ENCODE measurements at regions not wholly inside any gene's neighbourhood (a gene's known extent, or its start where the extent isn't known, plus 50 kb on each side); places are given as distances from the start of the nearest gene placed in this dataset.

GRCh38 chr3:139281522-139282196 is 62.2 kb upstream of the MRPS22 start:
- DNase-seq (ENCODE audit: low spot score in 2 of 2) = no peak
- no peak for TF ChIP-seq CTCF (IDR thresholded peaks at IDR 0.05)
- Histone ChIP-seq H3K4me1 (no peaks in the 10 kb centered on the region), H3K9me3 (peaks cover 0 to 7% of the 10 kb centered on the region in 2 donors), H3K36me3 (no peaks in the 10 kb centered on the region), H3K27ac (no peak overlapping the region), H3K27me3 (no peaks in the 10 kb centered on the region), H3K4me3 (no peak overlapping the region)
- intact Hi-C loops (cut with DNase I) = no loop called here

GRCh38 chr3:139283301-139283700 is 60.5 kb upstream of the MRPS22 start:
- Histone ChIP-seq H3K4me1 (no peaks in the 10 kb centered on the region), H3K27ac (no peak overlapping the region), H3K36me3 (no peaks in the 10 kb centered on the region), H3K27me3 (no peaks in the 10 kb centered on the region), H3K9me3 (no peaks in the 10 kb centered on the region), H3K4me3 (no peak overlapping the region)
- TF ChIP-seq CTCF (IDR thresholded peaks at IDR 0.05) = no peak
- no peak for DNase-seq (ENCODE audit: low spot score in 2 of 2)
- intact Hi-C loops (cut with DNase I) = no loop called here

- DNase-seq (ENCODE audit: low spot score in 2 of 2) = no peak
Measured at GRCh38 chr3:139284221-139284620, 59.6 kb upstream of the MRPS22 start.

GRCh38 chr3:139285691-139286090 is 58.1 kb upstream of the MRPS22 start:
- Histone ChIP-seq H3K9me3 (no peaks in the 10 kb centered on the region), H3K36me3 (no peaks in the 10 kb centered on the region), H3K27me3 (no peaks in the 10 kb centered on the region), H3K4me3 (no peak overlapping the region), H3K4me1 (no peaks in the 10 kb centered on the region), H3K27ac (no peak overlapping the region)
- DNase-seq (ENCODE audit: low spot score in 2 of 2) = no peak
- intact Hi-C loops (cut with DNase I) = no loop called here
- no peak for TF ChIP-seq CTCF (IDR thresholded peaks at IDR 0.05)

More at GRCh38 chr3:139284221-139284620, 59.6 kb upstream of the MRPS22 start:
- no peaks in the 10 kb centered on the region for H3K9me3 ChIP-seq
- H3K4me3 ChIP-seq = no peak overlapping the region
- no peak overlapping the region for H3K27ac ChIP-seq
- no peaks in the 10 kb centered on the region for H3K4me1 ChIP-seq
- intact Hi-C loops (cut with DNase I) = no loop called here
- no peaks in the 10 kb centered on the region for H3K27me3 ChIP-seq
- H3K36me3 ChIP-seq = no peaks in the 10 kb centered on the region
- no peak for TF ChIP-seq CTCF (IDR thresholded peaks at IDR 0.05)

- Histone ChIP-seq H3K27ac (no peak overlapping the region), H3K9me3 (no peaks in the 10 kb centered on the region), H3K4me3 (no peak overlapping the region), H3K4me1 (no peaks in the 10 kb centered on the region), H3K36me3 (no peaks in the 10 kb centered on the region), H3K27me3 (no peaks in the 10 kb centered on the region)
- no peak for DNase-seq (ENCODE audit: low spot score in 2 of 2)
- no peak for TF ChIP-seq CTCF (IDR thresholded peaks at IDR 0.05)
- intact Hi-C loops (cut with DNase I) = no loop called here
Measured at GRCh38 chr3:139286241-139286640, 57.6 kb upstream of the MRPS22 start.

- no peak for TF ChIP-seq CTCF (IDR thresholded peaks at IDR 0.05)
- DNase-seq (ENCODE audit: low spot score in 2 of 2) = no peak
- Histone ChIP-seq H3K36me3 (no peaks in the 10 kb centered on the region), H3K27ac (no peak overlapping the region), H3K4me3 (no peak overlapping the region), H3K27me3 (no peaks in the 10 kb centered on the region), H3K4me1 (no peaks in the 10 kb centered on the region), H3K9me3 (no peaks in the 10 kb centered on the region)
- intact Hi-C loops (cut with DNase I) = no loop called here
Measured at GRCh38 chr3:139286825-139287224, 57.0 kb upstream of the MRPS22 start.

Measured in ascending aorta (tissue), 2 donors.